Lung (tissue), 11 donors: ENCODE measurements at regions not wholly inside any gene's neighbourhood (a gene's known extent, or its start where the extent isn't known, plus 50 kb on each side); places are given as distances from the start of the nearest gene placed in this dataset.
A peak's percentile ranks its signal among the peaks of the same experiment; 100 is the strongest.

ENCODE experiments used
- ATAC-seq: fragments of 200-7000 bp; cut with Tn5 transposase; one replicate; pipeline ENCODE4 v1.9.1; 2020; ENCODE audit warnings: moderate number of reproducible peaks; ENCODE audit not compliant: insufficient read depth, low FRiP score
- DNase-seq, 3 donors: peaks; one replicate each; pipeline ENCODE4 v3.0.0-alpha.2; 2013 to 2017
- H3K27ac ChIP-seq, 2 donors: one replicate each; pipeline ENCODE4 v1.5.1; 2013; ENCODE audit warnings: mild to moderate bottlenecking in 2 of 2, moderate library complexity in 2 of 2, control low read depth in 1 of 2, inconsistent platforms in 1 of 2, low read depth in 1 of 2, low read length in 1 of 2
- H3K27me3 ChIP-seq, 3 donors: one replicate each; pipeline ENCODE4 v1.5.1; 2013; ENCODE audit warnings: low read length in 2 of 3; ENCODE audit not compliant: control insufficient read depth in 3 of 3, insufficient read depth in 3 of 3
- H3K36me3 ChIP-seq, 4 donors: one replicate each; pipeline ENCODE4 v1.5.1; 2013; ENCODE audit warnings: low read length in 4 of 4, mild to moderate bottlenecking in 1 of 4, moderate library complexity in 1 of 4; ENCODE audit not compliant: control insufficient read depth in 4 of 4, insufficient read depth in 4 of 4
- H3K4me1 ChIP-seq, 5 donors: one replicate each; pipeline ENCODE4 v1.5.1; 2013; ENCODE audit warnings: low read length in 5 of 5, mild to moderate bottlenecking in 2 of 5, moderate library complexity in 1 of 5; ENCODE audit not compliant: control insufficient read depth in 5 of 5, insufficient read depth in 5 of 5
- H3K4me3 ChIP-seq: one replicate; pipeline ENCODE4 v1.5.1; 2013; ENCODE audit warnings: mild to moderate bottlenecking, control low read depth, moderate library complexity
- H3K9ac ChIP-seq, 2 donors: one replicate each; pipeline ENCODE4 v1.5.1; 2013; ENCODE audit warnings: low read length in 2 of 2, control low read depth in 1 of 2; ENCODE audit not compliant: insufficient read depth in 1 of 2
- H3K9me3 ChIP-seq, 4 donors: one replicate each; pipeline ENCODE4 v1.5.1; 2013; ENCODE audit warnings: low read length in 3 of 4, mild to moderate bottlenecking in 1 of 4, moderate library complexity in 1 of 4; ENCODE audit not compliant: control insufficient read depth in 4 of 4, insufficient read depth in 3 of 4
- CTCF ChIP-seq: IDR thresholded peaks from 2 replicates; pipeline ENCODE4 v1.5.1; 2012; ENCODE audit warnings: mild to moderate bottlenecking; ENCODE audit errors: control extremely low read depth, extremely low read depth
- WGBS, 2 donors: extraction: QIAGEN DNeasy Blood & Tissue Kit; methylation state at CpG; one replicate each; pipeline ENCODE4 v1.1.7; 2013; 5-methylcytosine and 5-hydroxymethylcytosine counted together
- donor health status: control.
- donor health status: control.
- donor health status: Bipolar disorder and iron deficiency.
- donor health status: healthy.
- donor health status: DM: yes; HTN: yes; CAD: no.

- no peak overlapping the region for H3K27ac ChIP-seq
- H3K9me3 ChIP-seq = no peaks in the 10 kb centered on the region
- 65 to 82% methylated on average over 4 of the region's 4 CpGs for WGBS, 2 donors
- no peaks in the 10 kb centered on the region for H3K36me3 ChIP-seq
- H3K4me3 ChIP-seq = no peak overlapping the region
- no peaks in the 10 kb centered on the region for H3K27me3 ChIP-seq
- DNase-seq (peak in 2 of 3 donors; percentile 63 to 74), ATAC-seq (no peak)
- H3K4me1 ChIP-seq = peaks cover 0 to 33% (median 16%) of the 10 kb centered on the region in 5 donors
- no peak overlapping the region for H3K9ac ChIP-seq
- TF ChIP-seq CTCF = no peak
These were observed 219.6 kb upstream of the SESN3 start for GRCh38 chr11:95450547-95451123.

GRCh38 chr11:95445746-95446333, 214.8 kb upstream of the SESN3 start:
- Histone ChIP-seq H3K9me3 (peaks cover 0 to 3% (median under 1%) of the 10 kb centered on the region in 4 donors), H3K9ac (no peak overlapping the region), H3K4me1 (peaks cover 0 to 8% (median 3%) of the 10 kb centered on the region in 5 donors), H3K27ac (no peak overlapping the region), H3K27me3 (no peaks in the 10 kb centered on the region), H3K4me3 (no peak overlapping the region), H3K36me3 (no peaks in the 10 kb centered on the region)
- 96 to 97% methylated on average over 13 of the region's 13 CpGs for WGBS, 2 donors
- DNase-seq (no peak), ATAC-seq (no peak)
- no peak for TF ChIP-seq CTCF

GRCh38 chr11:95444309-95445241, 213.6 kb upstream of the SESN3 start:
- Histone ChIP-seq H3K27ac (no peak overlapping the region), H3K9ac (no peak overlapping the region), H3K36me3 (no peaks in the 10 kb centered on the region), H3K4me3 (no peak overlapping the region), H3K9me3 (peaks cover 0 to 3% (median under 1%) of the 10 kb centered on the region in 4 donors), H3K4me1 (peaks cover 0 to 7% (median 0%) of the 10 kb centered on the region in 5 donors), H3K27me3 (no peaks in the 10 kb centered on the region)
- ATAC-seq = no peak
- 69 to 74% methylated on average over 5 of the region's 5 CpGs for WGBS, 2 donors
- TF ChIP-seq CTCF = no peak
- DNase-seq = no peak
